ENCODE measurements at regions not wholly inside any gene's neighbourhood (a gene's known extent, or its start where the extent isn't known, plus 50 kb on each side); places are given as distances from the start of the nearest gene placed in this dataset.

- Histone ChIP-seq H3K27ac (ENCODE audit: low read depth in 2 of 2, low read length in 1 of 2) (no peak overlapping the region), H3K4me3 (ENCODE audit: low read depth in 1 of 2, low read length in 2 of 2) (no peak overlapping the region), H3K36me3 (ENCODE audit: control insufficient read depth in 2 of 2, insufficient read depth in 2 of 2, low read length in 1 of 2) (no peaks in the 10 kb centered on the region), H3K9me3 (ENCODE audit: control insufficient read depth in 2 of 2, insufficient read depth in 1 of 2, low read depth in 1 of 2, low read length in 1 of 2) (no peaks in the 10 kb centered on the region), H3K27me3 (ENCODE audit: control insufficient read depth in 1 of 2, insufficient read depth in 2 of 2, low read length in 2 of 2) (no peaks in the 10 kb centered on the region), H3K4me1 (ENCODE audit: control insufficient read depth in 2 of 2, insufficient read depth in 2 of 2, low read length in 1 of 2) (no peaks in the 10 kb centered on the region)
- 93 to 96% methylated on average over 1 of the region's 1 CpG for WGBS, 2 donors
Observed at GRCh38 chr4:167406181-167406580, 171.9 kb upstream of the SPOCK3 start.

- Histone ChIP-seq H3K27ac (ENCODE audit: low read depth in 2 of 2, low read length in 1 of 2) (no peak overlapping the region), H3K27me3 (ENCODE audit: control insufficient read depth in 1 of 2, insufficient read depth in 2 of 2, low read length in 2 of 2) (no peaks in the 10 kb centered on the region), H3K36me3 (ENCODE audit: control insufficient read depth in 2 of 2, insufficient read depth in 2 of 2, low read length in 1 of 2) (no peaks in the 10 kb centered on the region), H3K4me3 (ENCODE audit: low read depth in 1 of 2, low read length in 2 of 2) (no peak overlapping the region), H3K4me1 (ENCODE audit: control insufficient read depth in 2 of 2, insufficient read depth in 2 of 2, low read length in 1 of 2) (no peaks in the 10 kb centered on the region), H3K9me3 (ENCODE audit: control insufficient read depth in 2 of 2, insufficient read depth in 1 of 2, low read depth in 1 of 2, low read length in 1 of 2) (peaks cover 0 to 5% of the 10 kb centered on the region in 2 donors)
- WGBS, 2 donors = 90 to 92% methylated on average over 4 of the region's 4 CpGs
Observed at GRCh38 chr4:167415461-167415860, 181.2 kb upstream of the SPOCK3 start.

- Histone ChIP-seq H3K27me3 (ENCODE audit: control insufficient read depth in 1 of 2, insufficient read depth in 2 of 2, low read length in 2 of 2) (no peaks in the 10 kb centered on the region), H3K4me1 (ENCODE audit: control insufficient read depth in 2 of 2, insufficient read depth in 2 of 2, low read length in 1 of 2) (no peaks in the 10 kb centered on the region), H3K36me3 (ENCODE audit: control insufficient read depth in 2 of 2, insufficient read depth in 2 of 2, low read length in 1 of 2) (no peaks in the 10 kb centered on the region), H3K27ac (ENCODE audit: low read depth in 2 of 2, low read length in 1 of 2) (no peak overlapping the region), H3K9me3 (ENCODE audit: control insufficient read depth in 2 of 2, insufficient read depth in 1 of 2, low read depth in 1 of 2, low read length in 1 of 2) (peaks cover 0 to 8% of the 10 kb centered on the region in 2 donors), H3K4me3 (ENCODE audit: low read depth in 1 of 2, low read length in 2 of 2) (no peak overlapping the region)
- 75 to 79% methylated on average over 3 of the region's 3 CpGs for WGBS, 2 donors
Observed at GRCh38 chr4:167419468-167420140, 185.3 kb upstream of the SPOCK3 start.

GRCh38 chr4:167421201-167421600, 186.9 kb upstream of the SPOCK3 start:
- WGBS, 2 donors = 18 to 39% methylated on average over 1 of the region's 1 CpG
- H3K4me1 ChIP-seq (ENCODE audit: control insufficient read depth in 2 of 2, insufficient read depth in 2 of 2, low read length in 1 of 2) = no peaks in the 10 kb centered on the region
- H3K9me3 ChIP-seq (ENCODE audit: control insufficient read depth in 2 of 2, insufficient read depth in 1 of 2, low read depth in 1 of 2, low read length in 1 of 2) = peaks cover 0 to 14% of the 10 kb centered on the region in 2 donors
- H3K27ac ChIP-seq (ENCODE audit: low read depth in 2 of 2, low read length in 1 of 2) = no peak overlapping the region
- no peaks in the 10 kb centered on the region for H3K36me3 ChIP-seq (ENCODE audit: control insufficient read depth in 2 of 2, insufficient read depth in 2 of 2, low read length in 1 of 2)
- H3K27me3 ChIP-seq (ENCODE audit: control insufficient read depth in 1 of 2, insufficient read depth in 2 of 2, low read length in 2 of 2) = no peaks in the 10 kb centered on the region
- no peak overlapping the region for H3K4me3 ChIP-seq (ENCODE audit: low read depth in 1 of 2, low read length in 2 of 2)

GRCh38 chr4:167424341-167425256, 190.3 kb upstream of the SPOCK3 start:
- H3K4me1 ChIP-seq (ENCODE audit: control insufficient read depth in 2 of 2, insufficient read depth in 2 of 2, low read length in 1 of 2) = no peaks in the 10 kb centered on the region
- H3K27ac ChIP-seq (ENCODE audit: low read depth in 2 of 2, low read length in 1 of 2) = no peak overlapping the region
- H3K4me3 ChIP-seq (ENCODE audit: low read depth in 1 of 2, low read length in 2 of 2) = no peak overlapping the region
- H3K9me3 ChIP-seq (ENCODE audit: control insufficient read depth in 2 of 2, insufficient read depth in 1 of 2, low read depth in 1 of 2, low read length in 1 of 2) = peaks cover 0 to 9% of the 10 kb centered on the region in 2 donors
- WGBS, 2 donors = 82 to 86% methylated on average over 7 of the region's 7 CpGs
- H3K36me3 ChIP-seq (ENCODE audit: control insufficient read depth in 2 of 2, insufficient read depth in 2 of 2, low read length in 1 of 2) = no peaks in the 10 kb centered on the region
- H3K27me3 ChIP-seq (ENCODE audit: control insufficient read depth in 1 of 2, insufficient read depth in 2 of 2, low read length in 2 of 2) = no peaks in the 10 kb centered on the region

GRCh38 chr4:167428156-167428555, 193.9 kb upstream of the SPOCK3 start:
- H3K27ac ChIP-seq (ENCODE audit: low read depth in 2 of 2, low read length in 1 of 2) = no peak overlapping the region

GRCh38 chr4:167431371-167431770, 197.1 kb upstream of the SPOCK3 start:
- H3K4me1 ChIP-seq (ENCODE audit: control insufficient read depth in 2 of 2, insufficient read depth in 2 of 2, low read length in 1 of 2) = no peaks in the 10 kb centered on the region
- no peak overlapping the region for H3K27ac ChIP-seq (ENCODE audit: low read depth in 2 of 2, low read length in 1 of 2)
- no peak overlapping the region for H3K4me3 ChIP-seq (ENCODE audit: low read depth in 1 of 2, low read length in 2 of 2)
- H3K36me3 ChIP-seq (ENCODE audit: control insufficient read depth in 2 of 2, insufficient read depth in 2 of 2, low read length in 1 of 2) = no peaks in the 10 kb centered on the region
- H3K27me3 ChIP-seq (ENCODE audit: control insufficient read depth in 1 of 2, insufficient read depth in 2 of 2, low read length in 2 of 2) = no peaks in the 10 kb centered on the region
- 83 to 84% methylated on average over 3 of the region's 3 CpGs for WGBS, 2 donors
- H3K9me3 ChIP-seq (ENCODE audit: control insufficient read depth in 2 of 2, insufficient read depth in 1 of 2, low read depth in 1 of 2, low read length in 1 of 2) = no peaks in the 10 kb centered on the region

More at GRCh38 chr4:167428156-167428555, 193.9 kb upstream of the SPOCK3 start:
- Histone ChIP-seq H3K36me3 (ENCODE audit: control insufficient read depth in 2 of 2, insufficient read depth in 2 of 2, low read length in 1 of 2) (no peaks in the 10 kb centered on the region), H3K4me3 (ENCODE audit: low read depth in 1 of 2, low read length in 2 of 2) (no peak overlapping the region), H3K27me3 (ENCODE audit: control insufficient read depth in 1 of 2, insufficient read depth in 2 of 2, low read length in 2 of 2) (no peaks in the 10 kb centered on the region), H3K9me3 (ENCODE audit: control insufficient read depth in 2 of 2, insufficient read depth in 1 of 2, low read depth in 1 of 2, low read length in 1 of 2) (peaks cover 0 to 9% of the 10 kb centered on the region in 2 donors), H3K4me1 (ENCODE audit: control insufficient read depth in 2 of 2, insufficient read depth in 2 of 2, low read length in 1 of 2) (no peaks in the 10 kb centered on the region)
- WGBS, 2 donors = 56% methylated on average over 5 of the region's 5 CpGs

- Histone ChIP-seq H3K9me3 (ENCODE audit: control insufficient read depth in 2 of 2, insufficient read depth in 1 of 2, low read depth in 1 of 2, low read length in 1 of 2) (no peaks in the 10 kb centered on the region), H3K27ac (ENCODE audit: low read depth in 2 of 2, low read length in 1 of 2) (no peak overlapping the region), H3K36me3 (ENCODE audit: control insufficient read depth in 2 of 2, insufficient read depth in 2 of 2, low read length in 1 of 2) (no peaks in the 10 kb centered on the region), H3K4me3 (ENCODE audit: low read depth in 1 of 2, low read length in 2 of 2) (no peak overlapping the region), H3K4me1 (ENCODE audit: control insufficient read depth in 2 of 2, insufficient read depth in 2 of 2, low read length in 1 of 2) (no peaks in the 10 kb centered on the region), H3K27me3 (ENCODE audit: control insufficient read depth in 1 of 2, insufficient read depth in 2 of 2, low read length in 2 of 2) (no peaks in the 10 kb centered on the region)
- WGBS, 2 donors = 76 to 88% methylated on average over 3 of the region's 3 CpGs
Observed at GRCh38 chr4:167435786-167436185, 201.5 kb upstream of the SPOCK3 start.

GRCh38 chr4:167443841-167444240, 209.5 kb upstream of the SPOCK3 start:
- H3K4me1 ChIP-seq (ENCODE audit: control insufficient read depth in 2 of 2, insufficient read depth in 2 of 2, low read length in 1 of 2) = no peaks in the 10 kb centered on the region
- no peaks in the 10 kb centered on the region for H3K36me3 ChIP-seq (ENCODE audit: control insufficient read depth in 2 of 2, insufficient read depth in 2 of 2, low read length in 1 of 2)
- 56 to 70% methylated on average over 2 of the region's 2 CpGs for WGBS, 2 donors
- H3K4me3 ChIP-seq (ENCODE audit: low read depth in 1 of 2, low read length in 2 of 2) = no peak overlapping the region
- no peak overlapping the region for H3K27ac ChIP-seq (ENCODE audit: low read depth in 2 of 2, low read length in 1 of 2)
- H3K9me3 ChIP-seq (ENCODE audit: control insufficient read depth in 2 of 2, insufficient read depth in 1 of 2, low read depth in 1 of 2, low read length in 1 of 2) = no peaks in the 10 kb centered on the region
- no peaks in the 10 kb centered on the region for H3K27me3 ChIP-seq (ENCODE audit: control insufficient read depth in 1 of 2, insufficient read depth in 2 of 2, low read length in 2 of 2)
